ENCODE measurements at regions not wholly inside any gene's neighbourhood (a gene's known extent, or its start where the extent isn't known, plus 50 kb on each side); places are given as distances from the start of the nearest gene placed in this dataset.

GRCh38 chr11:20249796-20250195, 89.5 kb upstream of the DBX1 start:
- DNase-seq, result no peak

DNA sequence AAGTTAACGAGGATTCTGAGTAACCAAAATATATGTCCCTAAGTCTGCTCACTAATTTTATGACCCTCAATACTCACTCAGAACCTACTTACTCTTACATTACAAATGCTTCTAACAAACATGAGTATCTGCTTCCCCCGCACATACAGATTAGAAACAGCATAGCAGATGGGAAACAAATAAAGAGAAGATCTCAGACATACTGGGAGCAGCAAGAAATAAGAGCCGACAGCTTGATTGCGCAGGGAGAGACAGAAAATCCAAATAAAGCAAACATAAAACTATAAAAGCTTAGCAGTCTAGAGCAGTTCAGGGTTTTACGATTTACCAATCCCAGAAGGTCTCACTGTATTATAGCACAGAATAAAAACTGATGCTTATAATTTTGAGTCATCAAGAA, 89.1 kb upstream of the DBX1 start:
- no peak for DNase-seq

- DNase-seq, result no peak
Observed at GRCh38 chr11:20248871-20249270, 88.6 kb upstream of the DBX1 start.

DNA sequence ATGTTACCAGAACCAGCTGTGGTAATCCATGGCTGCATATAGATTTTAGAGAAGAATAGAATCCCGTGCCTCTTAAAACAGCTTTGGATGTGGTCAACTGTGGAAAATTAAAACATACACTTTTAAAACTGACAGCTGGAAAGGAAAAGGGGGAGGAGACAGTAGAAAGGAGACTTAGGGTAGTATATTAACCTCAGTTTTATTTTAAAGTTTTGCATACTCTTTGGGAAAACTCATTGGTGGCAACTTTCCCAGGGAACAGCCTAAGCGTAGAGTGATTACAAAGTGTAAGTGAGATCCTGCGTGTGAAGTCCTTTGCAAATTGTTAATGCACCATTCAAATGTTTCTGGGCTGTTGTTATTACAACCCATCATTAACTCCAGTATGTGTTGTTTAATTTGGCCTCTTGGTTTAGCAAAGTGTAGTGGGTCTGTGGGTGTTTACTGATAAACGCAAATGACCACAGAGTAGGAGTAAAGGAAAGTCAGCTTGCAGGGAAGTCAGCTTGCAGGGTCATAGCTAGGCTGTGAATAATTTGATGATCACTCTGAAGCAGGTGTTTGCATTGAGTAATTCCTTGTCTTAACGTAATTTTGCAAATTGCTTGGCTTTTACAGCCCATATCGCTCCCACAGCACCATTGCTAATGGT, 88.0 kb upstream of the DBX1 start:
- no peak for DNase-seq

DNA sequence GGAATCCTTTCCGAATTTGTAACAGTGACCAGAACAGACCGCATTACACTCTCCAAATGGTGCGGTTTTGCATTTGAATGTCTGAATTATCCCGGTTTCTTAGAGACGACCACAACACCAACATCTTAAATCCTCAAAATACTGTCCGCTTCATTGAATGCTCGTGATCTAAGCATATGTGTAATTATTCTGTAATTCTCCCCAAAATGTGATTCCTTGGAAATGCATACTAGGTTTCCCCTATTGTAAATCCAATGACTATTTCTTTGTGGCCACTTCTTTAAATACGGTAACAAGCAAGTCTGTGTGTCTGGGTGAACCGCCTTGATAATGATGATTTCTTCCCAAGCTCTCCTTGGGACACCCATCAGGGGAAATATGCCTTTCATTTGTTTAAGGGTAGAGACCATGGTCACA, 87.3 kb upstream of the DBX1 start:
- no peak for DNase-seq

GRCh38 chr11:20243974-20244373, 83.7 kb upstream of the DBX1 start:
- no peak for DNase-seq

- DNase-seq, result no peak
Observed at GRCh38 chr11:20238712-20239111, 78.4 kb upstream of the DBX1 start.

DNA sequence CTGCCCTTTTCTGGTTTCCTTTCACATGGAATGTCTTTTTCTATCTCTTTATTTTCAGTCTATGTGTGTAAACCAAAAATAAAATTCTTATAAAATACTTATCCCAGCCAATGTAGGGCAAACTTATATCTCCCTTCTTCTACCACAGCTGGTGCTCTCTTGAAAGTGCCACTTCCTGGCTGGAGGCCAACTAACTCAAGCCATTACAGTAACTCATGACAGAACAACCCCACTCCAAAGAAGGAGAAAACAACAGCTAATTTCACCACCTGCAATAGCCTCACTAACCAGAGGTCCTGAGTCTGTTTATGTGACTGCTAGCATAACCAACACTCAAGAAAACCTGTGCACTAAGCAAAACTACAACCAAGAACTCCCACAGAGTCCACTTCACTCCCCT, 74.9 kb upstream of the DBX1 start:
- DNase-seq, result no peak

DNA sequence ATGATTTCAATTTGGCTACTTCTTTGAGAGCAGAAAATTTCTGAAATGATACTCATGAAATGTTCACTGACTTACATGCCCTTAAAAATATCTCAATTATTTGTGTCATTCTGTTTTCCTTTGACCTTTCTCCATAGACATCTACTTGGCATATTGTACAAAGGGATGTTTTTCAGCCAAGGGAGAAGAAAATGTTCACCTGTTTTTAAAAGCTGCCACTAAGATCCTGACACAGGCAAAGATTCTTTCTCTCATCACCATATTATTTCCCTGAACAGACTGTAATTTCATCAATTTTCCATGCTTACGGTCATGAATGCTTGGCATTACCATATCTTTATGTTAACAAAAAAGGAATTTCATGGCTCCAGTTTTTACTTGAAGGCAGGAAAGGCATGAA, 67.4 kb upstream of the DBX1 start:
- no peak for DNase-seq

GRCh38 chr11:20226933-20227332, 66.7 kb upstream of the DBX1 start:
- DNase-seq, result no peak

- no peak for DNase-seq
Observed at GRCh38 chr11:20221566-20221965, 61.3 kb upstream of the DBX1 start.

GRCh38 chr11:20213790-20214189, 53.5 kb upstream of the DBX1 start:
- no peak for DNase-seq

GRCh38 chr11:20211691-20212090, 51.4 kb upstream of the DBX1 start:
- no peak for DNase-seq

Data from left hindlimb (tissue), 1 donor.